GM23338 (cell line): ENCODE measurements at regions not wholly inside any gene's neighbourhood (a gene's known extent, or its start where the extent isn't known, plus 50 kb on each side); places are given as distances from the start of the nearest gene placed in this dataset.
"Not testable (repeated sequence)": the region's sequence is repeated elsewhere in the genome, so short reads cannot be mapped to it uniquely, and the experiment has no call there.

Experiments used
- ATAC-seq: fragments of 200-7000 bp; cut with Tn5 transposase; 3 replicates; pipeline ENCODE4 v1.9.1; 2020
- DNase-seq: peaks from one replicate; pipeline ENCODE4 v3.0.0-alpha.2; 2015; ENCODE audit warnings: low spot score
- H2AFZ ChIP-seq: fragments of 200-600 bp; sonication (generic); 2 replicates; pipeline ENCODE4 v1.8.0; 2016; ENCODE audit warnings: antibody characterized with exemption, mild to moderate bottlenecking, moderate library complexity
- H3F3A ChIP-seq: fragments of 200-600 bp; sonication (generic); replicated peaks from 2 replicates; pipeline ENCODE4 v1.8.0; 2017; ENCODE audit warnings: antibody characterized with exemption, mixed run types, low read depth
- H3K27ac ChIP-seq: fragments of 200-600 bp; sonication (generic); 2 replicates; pipeline ENCODE4 v1.6.1; 2016; ENCODE audit warnings: low read depth
- H3K27me3 ChIP-seq: fragments of 200-600 bp; sonication (generic); 2 replicates; pipeline ENCODE4 v1.8.0; 2016; ENCODE audit warnings: mild to moderate bottlenecking, mixed run types, moderate library complexity; ENCODE audit not compliant: insufficient read depth
- H3K36me3 ChIP-seq: fragments of 200-600 bp; sonication (generic); 2 replicates; pipeline ENCODE4 v1.8.0; 2016; ENCODE audit warnings: mild to moderate bottlenecking; ENCODE audit not compliant: insufficient read depth
- H3K4me1 ChIP-seq: fragments of 200-600 bp; sonication (generic); 2 replicates; pipeline ENCODE4 v1.8.0; 2016; ENCODE audit warnings: mild to moderate bottlenecking, moderate library complexity; ENCODE audit not compliant: insufficient read depth
- H3K4me2 ChIP-seq: fragments of 200-600 bp; sonication (generic); 2 replicates; pipeline ENCODE4 v1.7.1; 2017; ENCODE audit warnings: mixed run types
- H3K4me3 ChIP-seq: fragments of 200-600 bp; sonication (generic); 2 replicates; pipeline ENCODE4 v1.6.1; 2016; ENCODE audit warnings: mixed run types
- H3K79me2 ChIP-seq: fragments of 200-600 bp; sonication (generic); replicated peaks from 2 replicates; pipeline ENCODE4 v1.8.0; 2017; ENCODE audit warnings: mild to moderate bottlenecking; ENCODE audit not compliant: insufficient read depth
- H3K9me2 ChIP-seq: fragments of 200-600 bp; sonication (generic); 2 replicates; pipeline ENCODE4 v1.8.0; 2017; ENCODE audit not compliant: insufficient read depth
- H4K20me1 ChIP-seq: fragments of 200-600 bp; sonication (generic); replicated peaks from 2 replicates; pipeline ENCODE4 v1.8.0; 2017; ENCODE audit warnings: mild to moderate bottlenecking; ENCODE audit not compliant: insufficient read depth
- H3K27ac Mint-ChIP-seq: 2 replicates; pipeline ENCODE4 v1.8.0; 2020; ENCODE audit warnings: inconsistent platforms, mild to moderate bottlenecking, moderate library complexity, mixed read lengths
- H3K27me3 Mint-ChIP-seq: 3 replicates; pipeline ENCODE4 v1.8.0; 2022; ENCODE audit warnings: low read depth, mild to moderate bottlenecking, moderate library complexity, mixed read lengths, inconsistent platforms; ENCODE audit not compliant: insufficient read depth, poor library complexity
- H3K36me3 Mint-ChIP-seq: 3 replicates; pipeline ENCODE4 v1.8.0; 2021; ENCODE audit warnings: low read depth, mild to moderate bottlenecking, inconsistent platforms, moderate library complexity, mixed read lengths
- H3K4me1 Mint-ChIP-seq: 3 replicates; pipeline ENCODE4 v1.8.0; 2020; ENCODE audit warnings: mild to moderate bottlenecking, inconsistent platforms, mixed read lengths
- H3K4me3 Mint-ChIP-seq: 3 replicates; pipeline ENCODE4 v1.8.0; 2021; ENCODE audit warnings: moderate library complexity, mild to moderate bottlenecking, inconsistent platforms, mixed read lengths
- H3K9me3 Mint-ChIP-seq: 3 replicates; pipeline ENCODE4 v1.8.0; 2020; ENCODE audit warnings: moderate library complexity, mild to moderate bottlenecking, inconsistent platforms, mixed read lengths
- CREB1 ChIP-seq: fragments of 250-450 bp; sonication (Bioruptor Pico); IDR thresholded peaks from 2 replicates; pipeline ENCODE4 v1.5.0; 2020; ENCODE audit warnings: low read depth, mild to moderate bottlenecking, moderate library complexity
- EZH2 ChIP-seq: fragments of 200-600 bp; sonication (generic); IDR thresholded peaks from one replicate; pipeline ENCODE4 v1.8.0; 2017; ENCODE audit warnings: antibody characterized with exemption, mild to moderate bottlenecking, low read depth; ENCODE audit not compliant: unreplicated experiment
- EZH2phosphoT487 ChIP-seq: fragments of 200-600 bp; sonication (generic); IDR thresholded peaks from one replicate; pipeline ENCODE4 v1.8.1; 2018; ENCODE audit warnings: antibody characterized with exemption; ENCODE audit not compliant: unreplicated experiment
- JUNB ChIP-seq: IDR thresholded peaks from one replicate; pipeline ENCODE4 v1.6.1; 2016; ENCODE audit warnings: antibody characterized with exemption; ENCODE audit not compliant: unreplicated experiment
- NANOG ChIP-seq: IDR thresholded peaks from 2 replicates; pipeline ENCODE4 v1.6.1; 2016; ENCODE audit warnings: antibody characterized with exemption, borderline replicate concordance
- POLR2AphosphoS5 ChIP-seq: IDR thresholded peaks from 2 replicates; pipeline ENCODE4 v1.6.1; 2016; ENCODE audit warnings: antibody characterized with exemption, low read depth
- REST ChIP-seq: IDR thresholded peaks from one replicate; pipeline ENCODE4 v1.6.1; 2018; ENCODE audit warnings: antibody characterized with exemption; ENCODE audit not compliant: unreplicated experiment
- STAT1 ChIP-seq: IDR thresholded peaks from one replicate; pipeline ENCODE4 v1.6.1; 2016; ENCODE audit warnings: antibody characterized with exemption; ENCODE audit not compliant: unreplicated experiment
- ZNF114 ChIP-seq: fragments of 250-450 bp; sonication (Bioruptor Pico); IDR thresholded peaks from 2 replicates; pipeline ENCODE4 v1.5.0; 2020; ENCODE audit warnings: mild to moderate bottlenecking, moderate library complexity
- ZNF331 ChIP-seq: fragments of 250-450 bp; sonication (Bioruptor Pico); IDR thresholded peaks from 2 replicates; pipeline ENCODE4 v1.5.0; 2020; ENCODE audit warnings: low read depth, mild to moderate bottlenecking, moderate library complexity
- ZNF462 ChIP-seq: fragments of 250-450 bp; sonication (Bioruptor Pico); IDR thresholded peaks from 2 replicates; pipeline ENCODE4 v1.5.0; 2020; ENCODE audit warnings: mild to moderate bottlenecking, moderate library complexity

- H3K4me3 ChIP-seq = no peak overlapping the region
- no peak overlapping the region for H3K4me2 ChIP-seq
- Mint-ChIP-seq H3K27me3 (peaks cover 4% of the 10 kb centered on the region), H3K9me3 (peaks cover 52% of the 10 kb centered on the region), H3K4me1 (peaks cover 8% of the 10 kb centered on the region; the same call in 2 of the 3 replicates), H3K4me3 (no peak overlapping the region), H3K27ac (no peak overlapping the region), H3K36me3 (peaks cover under 1% of the 10 kb centered on the region; the same call in 1 of the 3 replicates)
- H3K36me3 ChIP-seq = no peaks in the 10 kb centered on the region
- H3K9me2 ChIP-seq = no peaks in the 10 kb centered on the region
- H3K4me1 ChIP-seq = peaks cover 6% of the 10 kb centered on the region; the same call in 1 of the 2 replicates
- ATAC-seq (no peak), DNase-seq (no peak)
- no peak overlapping the region for H2AFZ ChIP-seq
- no peaks in the 10 kb centered on the region for H3K79me2 ChIP-seq
- H3K27me3 ChIP-seq = no peaks in the 10 kb centered on the region
- TF ChIP-seq STAT1 (no peak), NANOG (no peak), EZH2 (no peak), ZNF462 (CRISPR knock-in tag) (no peak), ZNF114 (no peak), JUNB (no peak), CREB1 (CRISPR knock-in tag) (no peak), REST (no peak), POLR2AphosphoS5 (no peak), ZNF331 (no peak), EZH2phosphoT487 (no peak)
- no peak overlapping the region for H3K27ac ChIP-seq
- H4K20me1 ChIP-seq = no peaks in the 10 kb centered on the region
- no peaks in the 10 kb centered on the region for H3F3A ChIP-seq
Measured at GRCh38 chr4:189656641-189657040, 284.0 kb upstream of the FRG1 start.

- peaks cover 55% of the 10 kb centered on the region for H3K9me3 Mint-ChIP-seq
- not testable (repeated sequence) for H3K4me1 ChIP-seq, ATAC-seq, H3K36me3 Mint-ChIP-seq, H3K79me2 ChIP-seq, H3K36me3 ChIP-seq, H3K4me3 ChIP-seq, H3K9me2 ChIP-seq, H3K27me3 Mint-ChIP-seq, H3K4me2 ChIP-seq, H3K4me1 Mint-ChIP-seq, H3K27me3 ChIP-seq, H3K27ac ChIP-seq, DNase-seq, H3K27ac Mint-ChIP-seq, H4K20me1 ChIP-seq, H3F3A ChIP-seq, H3K4me3 Mint-ChIP-seq, H2AFZ ChIP-seq
Measured at GRCh38 chr4:189658259-189658658, 282.4 kb upstream of the FRG1 start.
